BE2C (cell line): ENCODE measurements at regions not wholly inside any gene's neighbourhood (a gene's known extent, or its start where the extent isn't known, plus 50 kb on each side); places are given as distances from the start of the nearest gene placed in this dataset.

ENCODE experiments used
- DNase-seq: peaks from one replicate; pipeline ENCODE4 v3.0.0-alpha.2; 2020
- H3K27me3 ChIP-seq: fragments of 250-450 bp; sonication (Bioruptor Pico); 2 replicates; pipeline ENCODE4 v1.5.1; 2020; ENCODE audit warnings: mild to moderate bottlenecking
- H3K36me3 ChIP-seq: fragments of 250-450 bp; sonication (Bioruptor Pico); 2 replicates; pipeline ENCODE4 v1.5.1; 2020; ENCODE audit warnings: mild to moderate bottlenecking
- H3K4me1 ChIP-seq: fragments of 250-450 bp; sonication (Bioruptor Pico); 2 replicates; pipeline ENCODE4 v1.5.1; 2020
- H3K4me3 ChIP-seq: 2 replicates; pipeline ENCODE4 v1.5.1; 2011; ENCODE audit warnings: low read depth, low read length
- H3K9me3 ChIP-seq: fragments of 250-450 bp; sonication (Bioruptor Pico); 2 replicates; pipeline ENCODE4 v1.5.1; 2020
- TF ChIP-seq, protein P1 (sequence below): IDR thresholded peaks from 2 replicates; pipeline ENCODE4 v1.5.1; 2012; ENCODE audit warnings: mild to moderate bottlenecking, low read depth, low read length

DNA sequence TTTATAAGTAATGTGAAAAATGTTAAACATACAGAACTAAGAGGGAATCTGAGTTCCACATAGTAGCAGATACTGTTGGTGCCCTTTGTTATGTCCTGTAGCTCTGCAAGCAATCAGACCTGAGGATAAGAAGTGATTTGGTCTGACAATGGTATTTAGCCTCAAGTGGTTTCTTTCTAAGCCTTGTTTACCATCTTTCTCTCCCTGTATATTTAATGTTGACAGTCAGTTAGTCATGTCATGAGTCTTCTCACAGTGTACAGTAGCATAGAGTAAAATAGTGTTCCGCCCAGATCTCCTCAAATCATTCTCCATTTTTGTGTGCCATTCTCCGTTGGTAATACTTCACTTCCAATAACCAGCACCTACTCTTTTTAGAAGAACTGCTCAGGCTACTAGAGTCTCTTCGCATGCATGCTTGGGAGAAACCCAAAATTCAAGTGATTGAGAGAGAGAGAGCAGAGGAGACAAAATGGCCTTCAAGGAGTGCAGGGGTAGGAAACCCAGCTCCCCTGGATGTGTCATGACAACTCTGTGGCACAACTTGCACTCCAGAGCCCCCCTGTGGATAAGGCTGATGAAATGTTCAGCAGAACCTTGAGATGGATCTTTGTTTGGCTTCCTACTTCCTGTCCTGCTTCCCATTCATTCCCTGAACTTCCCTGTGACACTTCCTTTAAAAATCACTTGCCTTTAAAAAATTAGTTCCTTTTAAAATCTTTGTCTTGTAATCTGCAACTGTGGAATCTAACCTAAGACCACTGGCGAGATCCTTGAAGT lies 129.2 kb upstream of the FST start:
- Histone ChIP-seq H3K36me3 (no peaks in the 10 kb centered on the region), H3K4me1 (no peaks in the 10 kb centered on the region), H3K9me3 (no peaks in the 10 kb centered on the region), H3K4me3 (no peak overlapping the region), H3K27me3 (no peaks in the 10 kb centered on the region)
- no peak for DNase-seq
- TF ChIP-seq, protein P1, sequence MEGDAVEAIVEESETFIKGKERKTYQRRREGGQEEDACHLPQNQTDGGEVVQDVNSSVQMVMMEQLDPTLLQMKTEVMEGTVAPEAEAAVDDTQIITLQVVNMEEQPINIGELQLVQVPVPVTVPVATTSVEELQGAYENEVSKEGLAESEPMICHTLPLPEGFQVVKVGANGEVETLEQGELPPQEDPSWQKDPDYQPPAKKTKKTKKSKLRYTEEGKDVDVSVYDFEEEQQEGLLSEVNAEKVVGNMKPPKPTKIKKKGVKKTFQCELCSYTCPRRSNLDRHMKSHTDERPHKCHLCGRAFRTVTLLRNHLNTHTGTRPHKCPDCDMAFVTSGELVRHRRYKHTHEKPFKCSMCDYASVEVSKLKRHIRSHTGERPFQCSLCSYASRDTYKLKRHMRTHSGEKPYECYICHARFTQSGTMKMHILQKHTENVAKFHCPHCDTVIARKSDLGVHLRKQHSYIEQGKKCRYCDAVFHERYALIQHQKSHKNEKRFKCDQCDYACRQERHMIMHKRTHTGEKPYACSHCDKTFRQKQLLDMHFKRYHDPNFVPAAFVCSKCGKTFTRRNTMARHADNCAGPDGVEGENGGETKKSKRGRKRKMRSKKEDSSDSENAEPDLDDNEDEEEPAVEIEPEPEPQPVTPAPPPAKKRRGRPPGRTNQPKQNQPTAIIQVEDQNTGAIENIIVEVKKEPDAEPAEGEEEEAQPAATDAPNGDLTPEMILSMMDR: no peak

DNA sequence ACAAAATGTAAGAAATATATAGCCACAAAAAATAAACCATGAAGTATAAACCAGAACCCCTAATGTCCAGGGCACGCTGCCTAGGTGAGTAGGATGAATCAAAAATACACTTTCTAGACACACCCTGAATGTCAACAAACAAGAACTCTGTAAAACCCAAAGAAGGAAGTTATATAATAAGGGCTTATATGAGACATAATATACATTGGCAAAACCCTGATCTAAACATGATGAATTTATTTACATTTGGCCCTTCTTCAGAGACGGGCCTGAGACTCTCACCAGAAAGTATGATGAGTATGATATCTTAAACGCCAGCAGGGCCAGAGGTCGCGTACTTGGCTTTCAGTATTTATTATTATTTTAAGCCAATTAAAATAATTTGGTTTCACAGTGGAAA lies 125.1 kb upstream of the FST start:
- H3K4me3 ChIP-seq: no peak overlapping the region
- TF ChIP-seq, protein P1: no peak
- no peak for DNase-seq
- no peaks in the 10 kb centered on the region for H3K27me3 ChIP-seq
- no peaks in the 10 kb centered on the region for H3K9me3 ChIP-seq
- no peaks in the 10 kb centered on the region for H3K4me1 ChIP-seq
- H3K36me3 ChIP-seq: no peaks in the 10 kb centered on the region

DNA sequence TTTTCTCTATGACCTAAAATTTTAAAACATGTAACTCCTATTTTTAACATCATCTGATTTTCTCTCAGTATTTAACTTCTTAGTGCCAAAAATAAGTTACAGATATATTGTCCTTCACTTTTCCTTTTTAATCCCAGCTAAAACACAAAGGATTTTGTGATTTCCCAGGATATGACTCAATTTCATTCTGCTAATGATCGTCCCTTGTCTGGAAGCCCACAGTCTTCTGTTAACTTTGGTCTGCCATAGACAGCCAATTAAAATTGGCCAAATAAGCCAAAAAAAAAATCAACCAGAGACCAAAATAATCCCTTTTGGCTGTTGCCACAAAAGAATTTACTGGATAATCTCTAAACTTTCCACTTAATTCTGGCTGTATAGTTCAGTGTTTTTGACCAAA lies 124.5 kb upstream of the FST start:
- TF ChIP-seq, protein P1: no peak
- Histone ChIP-seq H3K9me3 (no peaks in the 10 kb centered on the region), H3K4me3 (no peak overlapping the region), H3K36me3 (no peaks in the 10 kb centered on the region), H3K4me1 (no peaks in the 10 kb centered on the region), H3K27me3 (no peaks in the 10 kb centered on the region)
- DNase-seq: no peak

DNA sequence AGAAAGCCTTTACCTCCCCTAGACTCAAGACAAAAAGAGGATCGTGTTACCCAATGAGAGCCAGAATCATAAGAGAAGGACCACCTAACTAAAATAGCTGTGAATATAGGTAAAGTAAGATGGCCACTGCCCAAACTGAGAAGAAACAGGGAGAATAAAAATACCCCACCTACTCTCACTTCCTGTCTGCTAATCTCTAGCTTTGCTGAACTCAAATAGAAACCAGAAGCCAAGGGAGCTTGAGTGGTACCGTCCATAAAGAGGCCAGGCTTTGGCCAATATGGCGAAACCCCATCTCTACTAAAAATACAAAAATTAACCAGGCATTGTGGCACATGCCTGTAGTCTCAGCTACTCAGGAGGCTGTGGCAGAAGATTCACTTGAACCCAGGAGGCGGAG lies 123.0 kb upstream of the FST start:
- Histone ChIP-seq H3K9me3 (no peaks in the 10 kb centered on the region), H3K4me3 (no peak overlapping the region), H3K4me1 (no peaks in the 10 kb centered on the region), H3K27me3 (no peaks in the 10 kb centered on the region), H3K36me3 (no peaks in the 10 kb centered on the region)
- TF ChIP-seq, protein P1: no peak
- no peak for DNase-seq

DNA sequence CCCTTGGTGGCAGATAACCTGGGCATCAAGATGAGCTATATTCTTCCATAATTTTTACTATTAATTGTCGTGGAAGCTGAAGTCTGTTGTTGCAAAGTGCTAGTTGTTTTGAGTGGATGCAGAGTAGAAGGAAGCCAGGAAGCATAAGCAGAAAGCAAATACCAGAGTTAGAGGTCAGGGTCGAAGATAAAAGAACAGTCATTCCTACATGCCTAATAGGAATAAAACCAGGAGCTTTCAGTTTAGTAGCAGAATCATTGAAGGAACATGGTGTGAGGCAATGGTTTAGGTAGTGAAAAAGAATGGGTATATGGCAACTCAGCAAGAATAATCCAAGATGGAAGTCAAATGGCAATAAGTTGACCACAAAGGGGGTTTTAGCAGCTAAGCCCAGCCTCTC lies 121.6 kb upstream of the FST start:
- no peaks in the 10 kb centered on the region for H3K27me3 ChIP-seq
- H3K4me1 ChIP-seq: no peaks in the 10 kb centered on the region
- DNase-seq: no peak
- TF ChIP-seq, protein P1: no peak
- no peaks in the 10 kb centered on the region for H3K36me3 ChIP-seq
- H3K9me3 ChIP-seq: no peaks in the 10 kb centered on the region
- no peak overlapping the region for H3K4me3 ChIP-seq

DNA sequence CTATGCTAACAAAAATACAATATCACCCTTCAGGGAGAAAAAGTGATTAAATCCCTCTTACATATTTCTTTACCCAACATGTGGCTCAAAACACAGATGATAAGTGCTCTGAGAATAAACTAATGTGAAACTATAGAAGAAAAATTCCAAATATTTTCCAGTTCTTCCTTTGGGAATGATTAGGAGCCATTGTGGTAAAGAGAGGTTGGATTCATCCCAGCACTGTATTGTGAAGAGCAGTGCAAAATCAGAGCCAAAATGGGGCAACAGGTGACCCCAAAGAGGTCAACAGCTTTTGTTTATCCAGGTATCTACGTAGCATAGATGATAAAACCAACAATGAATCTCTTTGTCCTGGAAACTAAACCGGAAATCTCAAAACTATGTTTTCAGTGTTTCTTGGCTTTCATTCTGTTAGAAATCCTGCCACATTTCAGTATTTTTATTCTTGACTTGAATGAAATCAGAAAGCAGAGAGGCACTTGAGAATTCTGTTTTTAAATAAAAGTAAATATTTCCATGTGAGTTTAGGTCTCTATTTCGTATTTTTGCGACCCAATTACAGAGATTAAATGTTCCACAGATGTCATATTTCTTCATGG lies 120.4 kb upstream of the FST start:
- H3K4me1 ChIP-seq: no peaks in the 10 kb centered on the region
- TF ChIP-seq, protein P1: no peak
- H3K27me3 ChIP-seq: no peaks in the 10 kb centered on the region
- DNase-seq: no peak
- no peaks in the 10 kb centered on the region for H3K9me3 ChIP-seq
- no peak overlapping the region for H3K4me3 ChIP-seq
- no peaks in the 10 kb centered on the region for H3K36me3 ChIP-seq
